ENCODE measurements at regions not wholly inside any gene's neighbourhood (a gene's known extent, or its start where the extent isn't known, plus 50 kb on each side); places are given as distances from the start of the nearest gene placed in this dataset.

DNA sequence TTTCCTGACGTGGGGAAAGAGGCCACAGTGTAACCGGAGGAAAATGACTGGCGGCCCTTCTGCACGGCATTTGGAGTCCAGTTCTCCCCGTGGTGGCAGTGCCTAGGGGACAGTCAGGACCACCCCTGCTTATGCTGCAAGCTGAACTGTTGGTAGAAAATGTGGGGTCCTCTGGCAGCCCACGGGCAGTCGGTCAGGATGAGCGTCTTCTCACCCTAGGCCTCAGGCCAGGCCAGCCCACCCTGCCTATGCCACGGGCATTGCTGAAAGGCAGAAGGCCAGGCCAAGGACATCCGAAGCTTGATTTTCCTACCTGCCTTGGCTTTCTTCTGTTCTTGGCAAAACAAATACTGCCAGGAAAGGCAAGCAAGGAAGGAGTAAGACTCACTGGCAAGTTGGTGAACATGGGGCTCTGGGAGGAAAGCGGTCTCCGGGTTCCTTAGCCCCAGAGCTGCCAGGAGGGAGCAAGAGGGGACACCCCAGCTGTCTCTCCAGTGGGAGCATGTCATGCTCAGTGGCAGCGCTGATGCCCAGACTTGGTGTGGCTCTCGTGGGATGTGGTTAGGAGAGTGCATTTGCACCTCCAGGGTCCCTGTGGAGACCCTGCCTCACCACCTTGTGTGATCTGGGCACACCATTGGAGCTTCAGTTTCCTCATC is 311.6 kb downstream of the QKI start:
- no peak for DNase-seq (ENCODE audit: low read depth)

DNA sequence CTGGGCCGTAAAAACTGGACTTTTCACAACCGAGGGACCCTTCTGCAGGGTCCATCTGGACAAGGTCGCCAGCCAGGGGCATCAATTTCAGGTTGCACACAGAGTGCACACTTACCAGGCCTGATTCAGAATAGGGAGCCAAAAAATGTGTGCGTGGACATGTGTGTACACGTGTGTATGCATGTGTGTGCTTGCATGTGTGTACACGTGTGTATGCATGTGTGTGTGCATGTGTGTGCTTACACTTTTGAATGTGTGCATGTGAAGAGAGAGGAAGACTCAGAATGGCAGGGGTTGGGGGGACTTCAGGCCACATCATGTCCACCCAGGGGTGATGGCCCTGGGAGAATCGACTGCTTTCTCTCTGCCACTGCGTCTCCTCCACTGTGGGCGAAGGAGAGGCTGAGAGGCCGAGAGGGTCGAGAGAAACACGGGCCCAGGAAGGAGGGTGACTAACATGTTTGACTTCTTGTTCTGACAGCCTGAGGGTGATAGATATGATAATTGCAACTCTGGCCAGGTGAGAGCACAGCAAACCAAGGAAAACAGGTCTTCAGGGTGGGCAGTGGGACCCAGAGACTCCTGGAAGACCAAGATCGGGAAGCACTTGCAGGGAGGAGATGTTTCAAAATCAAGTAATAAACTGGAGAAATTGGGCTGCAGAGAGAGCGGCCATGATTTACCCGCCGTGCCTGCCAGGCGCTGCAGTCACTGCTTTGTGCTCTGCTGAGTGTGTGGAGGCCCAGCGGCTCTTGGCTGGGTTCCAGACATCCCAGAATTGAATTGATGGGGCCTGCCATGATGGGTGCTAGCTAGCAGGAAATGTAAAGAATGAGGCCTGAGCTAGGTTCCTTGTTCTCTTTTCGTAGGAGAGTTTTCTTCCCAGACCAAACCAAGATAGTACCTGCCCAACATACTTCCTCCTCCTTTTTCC is 310.8 kb downstream of the QKI start:
- DNase-seq (ENCODE audit: low read depth), result no peak

DNA sequence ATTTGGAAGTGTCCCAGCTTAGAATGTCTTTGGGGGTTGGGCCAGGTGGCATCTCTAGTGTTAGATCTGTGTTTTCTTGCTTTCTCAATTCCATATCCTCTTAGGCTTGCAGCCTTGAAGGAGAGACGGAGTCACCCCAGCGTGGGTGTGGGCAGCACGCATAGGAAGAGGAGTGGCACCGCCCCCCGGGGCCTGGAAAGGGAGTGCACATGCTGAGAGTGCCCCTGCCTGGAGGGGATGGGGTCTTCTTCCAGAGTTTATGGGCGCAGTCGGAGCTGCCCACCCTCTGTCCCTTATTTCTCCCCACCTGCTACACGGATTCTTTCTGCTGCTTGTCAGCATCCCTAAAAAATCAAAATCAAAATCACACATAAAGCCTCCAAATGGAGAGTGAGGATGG is 309.7 kb downstream of the QKI start:
- no peak for DNase-seq (ENCODE audit: low read depth)

DNA sequence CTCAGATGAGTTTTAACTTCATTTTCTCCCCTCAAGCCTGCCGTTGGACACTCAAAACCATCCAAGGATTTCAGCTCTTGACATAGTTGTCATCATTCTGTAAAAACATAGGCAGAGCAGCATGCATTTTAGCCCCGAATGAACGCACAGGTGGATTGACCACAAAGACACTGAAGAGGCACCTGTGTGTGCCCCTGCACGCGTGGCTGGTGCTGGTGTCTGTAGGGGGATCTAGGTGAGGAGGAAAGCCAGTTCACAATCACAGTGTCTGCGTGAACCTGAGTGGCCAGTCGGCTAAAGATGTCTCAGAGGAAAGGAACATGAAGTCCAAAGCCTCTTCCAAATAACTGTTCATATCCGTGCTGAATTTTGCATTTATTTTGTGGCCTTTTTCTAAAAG is 309.2 kb downstream of the QKI start:
- no peak for DNase-seq (ENCODE audit: low read depth)

DNA sequence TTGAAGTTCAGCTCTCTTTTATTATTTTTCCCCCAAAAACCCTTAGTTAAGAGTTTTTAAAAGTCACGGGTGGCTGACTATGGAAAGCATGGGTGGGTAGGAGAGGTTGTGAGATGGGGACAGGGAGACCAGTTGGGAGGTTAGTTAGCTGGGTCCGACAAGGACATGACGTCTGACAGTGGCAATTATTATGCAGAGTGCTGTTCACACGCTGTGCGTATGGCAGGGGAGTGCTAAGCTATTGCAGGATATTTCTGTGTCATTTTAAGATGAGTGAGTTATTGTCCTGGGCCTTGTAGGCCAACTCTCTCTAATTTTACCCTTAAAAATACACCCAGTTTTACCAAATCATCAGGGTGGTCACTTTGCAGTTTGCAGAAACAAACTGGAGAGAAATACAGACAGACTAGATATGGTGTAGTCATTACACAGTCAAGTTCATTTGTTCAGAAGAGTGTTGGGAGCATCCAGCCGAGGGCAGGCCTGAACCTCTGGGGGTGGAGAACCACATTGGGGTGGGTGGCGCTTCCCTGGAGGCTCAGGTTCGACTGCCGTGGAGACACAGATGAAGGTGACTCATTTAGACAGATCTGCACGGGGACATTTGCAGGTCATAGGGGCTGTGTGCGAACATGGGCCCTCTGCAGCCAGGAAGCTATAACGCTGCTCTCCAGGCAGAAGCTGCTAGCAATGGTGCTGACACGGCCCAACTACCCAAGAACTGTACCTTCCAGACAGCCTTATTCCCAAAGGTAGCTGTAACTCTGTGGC is 307.6 kb downstream of the QKI start:
- DNase-seq (ENCODE audit: low read depth), result no peak

DNA sequence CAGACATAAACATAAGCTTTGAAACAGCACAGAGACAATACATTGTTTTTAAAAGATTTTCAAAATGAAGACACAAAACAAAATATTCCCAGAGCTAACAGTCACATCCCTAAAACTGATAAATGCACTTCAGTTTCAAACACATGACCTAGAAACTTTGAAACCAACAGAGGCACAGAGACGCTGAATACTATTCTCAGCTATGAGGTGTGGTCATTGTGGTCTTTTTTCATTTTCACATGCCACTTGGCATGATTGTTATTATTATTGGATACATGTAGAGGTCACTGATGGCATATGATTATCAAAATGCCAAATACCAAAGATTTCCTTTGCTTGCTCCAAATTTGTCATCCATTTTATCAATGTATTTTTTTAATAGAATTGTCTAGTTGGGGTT is 306.9 kb downstream of the QKI start:
- no peak for DNase-seq (ENCODE audit: low read depth)

DNA sequence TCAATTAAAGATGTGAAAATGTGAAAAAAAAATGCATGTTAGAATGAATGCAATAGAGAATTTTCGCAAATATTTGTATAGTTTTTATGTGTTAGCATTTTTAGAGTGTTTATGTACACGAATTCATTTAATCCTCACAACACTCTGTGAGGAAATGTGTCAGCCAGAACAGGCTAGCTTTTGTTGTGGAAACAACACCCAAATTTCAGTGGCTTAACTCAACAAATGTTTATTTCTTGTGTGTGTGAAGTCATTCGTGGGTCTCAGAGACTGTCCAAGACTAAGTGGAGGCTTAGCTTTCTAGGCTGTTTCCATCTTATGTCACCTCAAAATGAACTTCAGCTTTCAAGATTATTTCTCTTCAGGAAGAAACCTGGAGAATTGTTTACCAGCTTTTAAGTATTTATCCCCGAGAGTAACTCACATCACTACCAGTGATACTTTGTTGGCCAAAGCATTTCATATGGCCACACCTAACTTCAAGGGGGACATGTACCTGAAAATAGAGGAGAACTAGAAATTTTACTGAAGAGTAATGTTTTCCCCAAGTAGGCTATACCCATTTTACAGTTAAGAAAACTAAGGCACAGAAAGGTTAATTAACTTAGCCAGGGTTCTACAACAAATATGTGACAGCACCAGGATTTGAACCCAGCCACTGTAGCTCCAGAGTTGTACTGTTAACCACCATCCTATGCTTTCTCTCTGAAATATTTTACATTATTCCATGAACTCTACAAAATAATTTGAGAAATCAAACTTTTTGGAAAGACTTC is 306.1 kb downstream of the QKI start:
- DNase-seq (ENCODE audit: low read depth), result no peak

DNA sequence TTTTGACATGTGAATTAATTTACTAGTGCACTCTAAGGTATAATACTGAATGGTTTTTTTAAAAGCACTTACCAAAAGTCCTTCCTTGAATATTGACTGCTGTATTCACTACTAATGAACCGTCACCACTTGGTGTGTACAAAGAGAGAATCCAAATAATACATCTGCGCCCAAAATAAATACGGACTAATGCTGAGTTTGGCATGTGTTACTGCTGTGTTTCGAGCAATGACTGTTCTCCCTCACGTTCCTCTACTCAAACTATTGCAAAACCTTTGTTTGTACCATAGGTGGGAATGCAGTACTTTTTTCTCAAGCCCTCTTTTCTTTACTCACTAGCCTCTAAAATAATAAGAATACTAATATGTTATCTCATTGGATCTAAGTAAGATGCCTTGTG is 305.5 kb downstream of the QKI start:
- DNase-seq (ENCODE audit: low read depth), result no peak

DNA sequence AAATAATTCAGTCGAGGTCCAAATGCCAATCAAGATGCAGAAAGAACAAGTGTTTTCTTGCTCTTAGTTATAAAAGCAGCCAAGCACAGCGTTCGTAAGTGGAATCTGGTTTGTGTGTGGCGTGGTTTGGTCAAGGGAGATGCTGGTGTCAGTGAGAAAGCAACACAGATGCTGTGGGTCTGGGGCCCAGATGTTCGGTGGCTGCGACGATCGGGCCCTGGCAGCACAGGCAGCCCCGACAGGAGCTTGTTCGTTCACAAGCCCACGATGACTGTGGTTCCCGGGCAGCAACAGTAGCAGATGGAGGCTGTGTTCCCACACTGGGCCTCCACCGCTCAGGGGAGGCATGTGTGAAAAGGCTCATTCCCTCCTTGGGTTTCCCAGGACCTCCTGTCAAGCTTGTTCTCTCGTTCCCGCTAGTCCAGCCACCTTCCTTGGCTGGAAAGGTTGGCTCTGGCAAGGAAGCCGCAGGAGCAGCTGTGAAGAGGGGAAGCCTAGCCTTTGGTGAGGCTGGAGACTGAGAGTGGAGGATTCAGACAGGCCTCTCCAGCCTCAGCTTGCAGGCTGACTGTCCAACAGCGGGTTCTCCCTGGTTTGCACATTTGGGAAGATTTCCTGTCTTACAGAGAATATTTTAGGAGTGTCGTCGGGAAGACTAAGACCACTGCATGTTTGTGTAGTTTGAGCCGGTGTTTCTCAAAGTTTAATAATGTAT is 304.7 kb downstream of the QKI start:
- DNase-seq (ENCODE audit: low read depth), result no peak

DNA sequence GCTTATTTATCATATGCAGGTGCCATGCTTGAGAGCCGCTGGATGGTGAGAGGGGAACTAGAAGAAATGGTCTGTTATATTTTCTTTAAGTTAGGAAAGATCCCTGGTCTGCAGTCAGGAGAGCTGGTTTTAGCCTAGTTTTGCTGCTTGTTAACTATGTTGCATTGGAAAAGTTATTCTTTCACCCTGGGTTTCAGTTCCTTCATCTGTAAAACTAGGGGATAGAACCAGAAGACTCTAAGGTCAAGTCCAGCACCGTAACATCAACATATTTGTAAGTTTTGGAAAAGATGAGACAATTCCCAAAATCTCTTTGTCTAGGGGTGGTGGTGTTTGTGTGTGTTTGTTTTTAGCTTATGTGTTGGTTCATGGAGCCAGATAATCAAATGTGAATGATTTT is 304.0 kb downstream of the QKI start:
- no peak for DNase-seq (ENCODE audit: low read depth)

DNA sequence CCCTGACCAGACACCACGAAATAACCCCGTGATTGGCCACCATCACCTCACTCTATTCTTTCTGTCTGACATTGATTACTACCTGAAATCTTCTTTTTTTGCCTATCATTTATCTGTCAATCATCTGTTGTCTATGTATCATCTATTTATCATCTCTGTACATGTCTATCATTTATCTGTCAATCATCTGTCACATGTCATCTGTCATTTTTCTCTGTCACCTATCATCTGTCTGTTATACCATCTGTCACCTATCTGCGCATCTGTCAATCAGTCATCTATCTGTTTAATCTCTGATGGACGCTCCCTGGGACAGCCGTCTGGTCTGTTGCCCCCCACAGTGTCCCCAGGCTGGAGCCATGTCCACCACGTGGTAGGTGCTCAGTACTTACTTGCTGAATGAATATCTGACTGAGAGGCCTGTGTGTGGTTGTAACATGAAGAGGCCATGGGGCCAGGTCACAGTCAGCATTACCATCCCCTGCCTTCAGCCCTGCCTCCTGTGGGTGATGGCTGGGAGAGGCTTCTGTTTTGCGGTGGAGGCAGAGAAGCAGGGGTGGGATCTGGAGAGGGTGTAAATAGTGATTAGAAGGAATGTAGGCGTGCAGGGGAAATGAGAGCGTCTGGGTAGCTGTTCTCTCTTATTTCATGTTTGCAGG is 302.7 kb downstream of the QKI start:
- DNase-seq (ENCODE audit: low read depth), result no peak

DNA sequence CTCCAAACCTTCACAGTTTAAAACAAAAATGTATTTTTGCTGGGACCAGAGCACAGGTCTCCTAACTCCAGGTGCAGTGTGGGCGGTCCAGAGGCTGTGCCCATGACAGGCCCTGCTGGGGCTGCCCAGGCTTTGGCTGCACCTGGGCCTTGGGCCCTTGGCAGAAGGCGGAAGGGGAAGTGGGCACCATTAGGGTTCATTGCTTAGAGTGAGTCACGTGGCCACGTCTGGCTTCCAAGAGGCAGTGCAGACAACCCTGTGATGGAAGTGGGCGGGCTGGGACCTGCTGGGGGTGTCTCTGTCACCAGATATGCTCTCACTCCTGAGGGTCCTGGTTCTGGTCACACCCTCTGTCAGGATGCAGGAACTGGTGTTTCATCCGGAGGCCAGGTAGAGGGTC is 302.2 kb downstream of the QKI start:
- DNase-seq (ENCODE audit: low read depth), result no peak

DNA sequence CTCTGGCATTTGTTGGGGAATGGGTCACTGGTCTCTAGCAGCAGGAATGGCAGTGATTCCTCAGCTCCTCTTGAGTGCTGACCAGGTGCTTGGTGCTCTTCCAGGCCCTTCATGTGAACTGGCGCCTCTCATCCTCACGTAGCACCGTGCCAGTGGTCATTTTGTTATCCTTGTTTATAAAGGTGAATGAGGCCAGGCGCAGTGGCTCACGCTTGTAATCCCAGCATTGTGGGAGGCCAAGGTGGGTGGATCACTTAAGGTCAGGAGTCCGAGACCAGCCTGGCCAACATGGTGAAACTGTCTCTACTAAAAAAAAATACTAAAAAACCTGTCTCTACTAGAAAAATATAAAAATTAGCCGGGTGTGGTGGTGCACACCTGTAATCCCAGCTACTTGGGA is 301.3 kb downstream of the QKI start:
- no peak for DNase-seq (ENCODE audit: low read depth)

DNA sequence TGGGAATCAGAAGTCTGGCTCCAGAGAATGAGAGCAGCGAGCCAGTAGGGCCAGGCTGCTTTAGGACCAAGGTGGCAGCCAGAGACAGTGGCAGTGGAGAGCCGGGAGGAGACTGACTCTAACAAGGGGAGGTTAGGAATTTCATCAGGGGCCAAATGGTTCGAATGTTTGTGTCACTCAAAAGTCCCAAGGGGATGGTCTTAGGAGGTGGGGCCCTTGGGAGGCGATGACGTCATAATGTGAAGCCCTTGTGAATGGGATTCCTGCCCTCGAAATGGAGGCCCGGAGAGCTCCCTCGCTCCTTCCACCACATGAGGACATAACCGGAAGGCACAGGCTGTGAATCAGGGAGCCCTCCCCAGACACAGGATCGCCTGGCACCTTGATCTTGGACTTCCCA is 299.7 kb downstream of the QKI start:
- no peak for DNase-seq (ENCODE audit: low read depth)

DNA sequence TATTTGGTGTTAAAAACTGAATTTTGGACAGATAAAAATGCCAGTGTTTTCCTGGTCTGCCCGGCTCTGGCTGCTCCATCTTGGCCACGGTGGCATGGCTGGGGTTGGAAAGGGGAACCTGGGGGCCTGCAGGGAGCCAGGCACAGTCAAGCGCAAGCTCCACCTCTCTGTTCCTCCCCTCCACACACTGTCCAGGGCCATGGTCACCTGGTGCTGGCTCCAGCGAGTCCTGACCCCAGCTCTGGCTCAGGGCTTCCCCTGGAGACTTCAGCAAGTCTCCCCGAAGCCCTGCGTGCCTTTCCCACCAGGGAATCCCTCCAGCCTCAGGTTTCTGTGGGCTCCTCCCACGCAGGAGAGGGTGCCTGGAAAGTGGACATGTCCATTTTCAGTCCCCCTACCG is 298.5 kb downstream of the QKI start:
- DNase-seq (ENCODE audit: low read depth), result no peak

DNA sequence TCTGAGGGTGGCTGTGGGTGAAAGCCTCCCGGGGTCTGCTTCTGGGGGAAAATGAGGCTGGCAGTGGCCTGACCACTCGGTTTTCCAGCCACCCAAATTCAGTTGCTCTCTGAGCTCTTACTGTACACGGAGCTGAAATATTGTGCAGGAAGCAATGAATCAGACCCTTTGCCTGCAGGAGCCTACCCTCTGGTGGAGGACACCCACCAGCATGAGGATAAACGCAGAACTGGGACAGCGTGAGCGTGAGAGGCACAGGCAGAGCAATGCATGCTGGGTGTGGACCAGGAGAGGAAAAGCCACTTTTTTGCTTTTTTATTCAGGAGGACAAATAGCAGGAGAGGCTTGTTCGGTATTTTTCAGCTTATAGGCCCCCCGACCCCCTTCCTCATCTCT is 298.0 kb downstream of the QKI start:
- no peak for DNase-seq (ENCODE audit: low read depth)

DNA sequence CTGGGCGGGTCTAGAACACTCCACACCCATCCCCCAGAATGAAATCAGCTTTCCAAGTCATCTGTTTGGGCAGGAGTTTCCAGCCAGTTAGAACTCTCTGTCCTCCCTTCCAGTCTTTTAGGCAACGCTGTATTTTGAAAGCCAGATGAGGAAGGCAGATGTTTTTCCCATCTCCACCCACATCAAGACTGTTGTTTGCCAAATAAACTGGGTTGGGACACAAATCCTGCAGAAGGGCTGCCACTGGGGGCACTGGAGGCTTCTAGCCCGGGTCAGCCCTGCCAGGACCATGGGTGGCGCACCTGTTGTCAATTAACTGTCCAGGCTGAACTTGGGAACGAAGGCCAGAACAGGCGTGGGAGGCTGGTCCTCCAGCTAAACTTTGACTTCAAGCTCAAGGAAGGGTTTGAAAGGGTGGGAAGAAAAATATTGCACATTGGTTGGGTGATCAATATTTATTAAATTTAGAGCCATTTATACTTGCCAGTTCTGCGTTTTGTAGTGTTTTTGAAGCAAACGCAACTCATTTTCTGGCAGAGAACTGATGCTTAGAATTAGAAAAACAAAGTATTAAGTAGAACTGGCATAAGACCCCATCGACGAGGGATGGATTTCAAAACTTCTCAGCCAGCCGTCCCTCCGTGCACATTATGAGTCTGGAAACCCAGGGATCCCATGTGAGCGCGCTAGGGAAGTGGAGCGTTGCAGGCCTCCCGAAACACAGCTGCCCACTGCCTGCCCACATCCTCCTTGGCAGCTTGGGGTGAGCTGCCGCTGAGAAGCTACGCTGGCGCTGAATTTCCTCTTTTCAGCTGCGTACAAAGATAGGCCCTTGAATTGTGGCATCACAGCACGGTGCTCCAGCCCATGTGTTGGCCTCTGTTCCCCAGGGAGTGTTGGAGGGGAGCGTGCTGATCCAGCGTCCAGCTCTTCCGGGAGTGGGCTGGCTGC is 297.4 kb downstream of the QKI start:
- DNase-seq (ENCODE audit: low read depth), result peak; percentile 26

DNA sequence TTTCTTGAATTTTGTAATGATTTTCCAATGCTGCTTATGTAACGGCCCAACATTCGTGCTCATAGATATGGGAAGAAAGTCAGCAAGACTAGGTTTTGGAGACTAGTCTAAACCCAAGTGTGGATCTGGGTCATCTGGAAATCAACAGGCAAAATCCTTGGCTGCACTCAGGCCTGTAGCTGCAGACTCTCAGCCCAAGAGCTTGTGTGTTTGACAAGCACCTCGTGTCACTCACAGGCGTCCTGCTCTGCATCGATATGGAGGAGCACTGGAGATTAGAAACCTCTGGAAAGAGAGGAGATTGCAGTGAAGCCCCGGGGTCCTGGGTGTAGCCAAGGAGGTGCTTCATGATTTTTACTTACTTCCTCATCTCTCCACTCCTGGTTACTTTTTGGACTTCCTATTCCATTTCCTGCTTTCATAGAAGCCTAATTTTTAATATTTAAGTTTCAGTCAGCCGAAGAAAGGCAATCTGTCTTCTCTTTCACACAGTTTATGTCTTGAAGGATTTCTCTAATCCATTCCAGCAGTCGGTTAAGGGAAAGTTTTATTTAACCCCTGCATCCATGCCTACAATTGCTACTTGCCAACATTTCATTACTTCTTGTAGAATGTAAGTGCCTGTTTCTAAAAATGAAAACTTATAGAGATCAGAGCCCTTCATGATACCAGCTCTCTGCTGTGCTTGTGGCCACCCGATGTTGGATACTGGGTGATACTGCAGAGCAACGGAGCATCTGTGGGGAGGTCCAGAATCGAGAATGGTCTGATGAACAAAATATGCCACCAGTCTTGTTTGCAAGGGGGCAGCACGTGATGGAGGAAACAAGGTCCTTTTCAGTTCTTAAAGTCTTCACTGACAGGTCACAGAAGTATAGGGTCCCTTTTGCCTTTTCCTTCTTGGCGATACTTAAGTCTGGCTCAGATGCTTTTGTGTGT is 296.3 kb downstream of the QKI start:
- DNase-seq (ENCODE audit: low read depth), result no peak

All from LHCN-M2 (cell line).